Astrocyte (in vitro differentiated cells and primary cell): ENCODE measurements at regions not wholly inside any gene's neighbourhood (a gene's known extent, or its start where the extent isn't known, plus 50 kb on each side); places are given as distances from the start of the nearest gene placed in this dataset.

Source experiments
- DNase-seq: peaks from one replicate; pipeline ENCODE4 v3.0.0-alpha.2; 2010; ENCODE audit warnings: low read depth
- FAIRE-seq: peaks from 2 replicates; lab custom pipeline; 2011; peaks lifted over from hg19 to GRCh38; lab: Jason Lieb, UNC
- H2AFZ ChIP-seq: 2 replicates; pipeline ENCODE4 v1.6.0; 2012; ENCODE audit warnings: low read depth, low read length, inconsistent platforms
- H3K27ac ChIP-seq: 2 replicates; pipeline ENCODE4 v1.5.1; 2011; ENCODE audit warnings: low read depth, low read length, inconsistent platforms
- H3K27me3 ChIP-seq: 2 replicates; pipeline ENCODE4 v1.6.0; 2011; ENCODE audit warnings: low read length, inconsistent platforms; ENCODE audit not compliant: insufficient read depth
- H3K36me3 ChIP-seq: 2 replicates; pipeline ENCODE4 v1.5.1; 2011; ENCODE audit warnings: low read length, inconsistent platforms; ENCODE audit not compliant: insufficient read depth
- H3K4me1 ChIP-seq: 2 replicates; pipeline ENCODE4 v1.5.1; 2011; ENCODE audit warnings: low read length, inconsistent platforms; ENCODE audit not compliant: insufficient read depth
- H3K4me2 ChIP-seq: 2 replicates; pipeline ENCODE4 v1.6.0; 2012; ENCODE audit warnings: low read length, inconsistent platforms
- H3K4me3 ChIP-seq: 2 replicates; pipeline ENCODE4 v1.5.1; 2011; ENCODE audit warnings: low read depth, mild to moderate bottlenecking, low read length, inconsistent platforms; ENCODE audit not compliant: insufficient read depth
- H3K79me2 ChIP-seq: 2 replicates; pipeline ENCODE4 v1.6.0; 2012; ENCODE audit warnings: mild to moderate bottlenecking, low read length, inconsistent platforms; ENCODE audit not compliant: insufficient read depth
- H3K9ac ChIP-seq: 2 replicates; pipeline ENCODE4 v1.6.0; 2012; ENCODE audit warnings: mild to moderate bottlenecking, low read length, inconsistent platforms
- H3K9me3 ChIP-seq: 2 replicates; pipeline ENCODE4 v1.5.1; 2012; ENCODE audit warnings: low read depth, mild to moderate bottlenecking, low read length, inconsistent platforms; ENCODE audit not compliant: insufficient read depth
- H4K20me1 ChIP-seq: 2 replicates; pipeline ENCODE4 v1.6.0; 2012; ENCODE audit warnings: low read length, inconsistent platforms; ENCODE audit not compliant: insufficient read depth
- H3K27ac Mint-ChIP-seq: one replicate; pipeline ENCODE4 v1.8.0; 2021; ENCODE audit warnings: mild to moderate bottlenecking, mixed read lengths; ENCODE audit not compliant: unreplicated experiment
- H3K27me3 Mint-ChIP-seq: one replicate; pipeline ENCODE4 v1.8.0; 2021; ENCODE audit warnings: low read depth, mixed read lengths; ENCODE audit not compliant: unreplicated experiment
- H3K36me3 Mint-ChIP-seq: one replicate; pipeline ENCODE4 v1.8.0; 2021; ENCODE audit warnings: low read depth, mixed read lengths; ENCODE audit not compliant: unreplicated experiment
- H3K4me1 Mint-ChIP-seq: one replicate; pipeline ENCODE4 v1.8.0; 2021; ENCODE audit warnings: low read depth, mixed read lengths; ENCODE audit not compliant: unreplicated experiment
- H3K4me3 Mint-ChIP-seq: one replicate; pipeline ENCODE4 v1.8.0; 2021; ENCODE audit warnings: mild to moderate bottlenecking, moderate library complexity, mixed read lengths; ENCODE audit not compliant: unreplicated experiment
- H3K9me3 Mint-ChIP-seq: one replicate; pipeline ENCODE4 v1.8.0; 2021; ENCODE audit warnings: mild to moderate bottlenecking, mixed read lengths; ENCODE audit not compliant: unreplicated experiment
- CTCF ChIP-seq: IDR thresholded peaks from 2 replicates; pipeline ENCODE4 v1.5.1; 2011; ENCODE audit warnings: low read depth, mild to moderate bottlenecking, inconsistent platforms, low read length, moderate library complexity; ENCODE audit not compliant: insufficient read depth
- EZH2 ChIP-seq: IDR thresholded peaks from 2 replicates; pipeline ENCODE4 v1.6.1; 2012; ENCODE audit warnings: mild to moderate bottlenecking, low read length, inconsistent platforms; ENCODE audit not compliant: insufficient read depth

GRCh38 chr2:188122985-188123384, 168.7 kb upstream of the GULP1 start:
- Histone ChIP-seq H4K20me1 (no peaks in the 10 kb centered on the region), H3K36me3 (no peaks in the 10 kb centered on the region), H3K9ac (no peak overlapping the region), H2AFZ (no peak overlapping the region), H3K79me2 (no peaks in the 10 kb centered on the region), H3K4me2 (no peak overlapping the region), H3K4me3 (no peak overlapping the region), H3K27me3 (no peaks in the 10 kb centered on the region), H3K27ac (no peak overlapping the region), H3K4me1 (no peaks in the 10 kb centered on the region), H3K9me3 (no peaks in the 10 kb centered on the region)
- TF ChIP-seq EZH2 (no peak), CTCF (no peak)
- Mint-ChIP-seq H3K4me3 (no peak overlapping the region), H3K36me3 (peaks cover 3% of the 10 kb centered on the region), H3K9me3 (no peaks in the 10 kb centered on the region), H3K4me1 (no peaks in the 10 kb centered on the region), H3K27ac (no peak overlapping the region), H3K27me3 (peaks cover 2% of the 10 kb centered on the region)
- no peak for FAIRE-seq
- DNase-seq = peak; percentile 10

- H3K27me3 Mint-ChIP-seq = no peaks in the 10 kb centered on the region
- no peak overlapping the region for H3K4me3 Mint-ChIP-seq
- Histone ChIP-seq H2AFZ (no peak overlapping the region), H3K27me3 (no peaks in the 10 kb centered on the region), H3K9me3 (no peaks in the 10 kb centered on the region), H4K20me1 (no peaks in the 10 kb centered on the region), H3K36me3 (no peaks in the 10 kb centered on the region), H3K27ac (no peak overlapping the region), H3K79me2 (no peaks in the 10 kb centered on the region), H3K4me2 (no peak overlapping the region), H3K9ac (no peak overlapping the region), H3K4me1 (no peaks in the 10 kb centered on the region), H3K4me3 (no peak overlapping the region)
- no peak overlapping the region for H3K27ac Mint-ChIP-seq
- TF ChIP-seq EZH2 (no peak), CTCF (no peak)
- no peak for DNase-seq
- H3K9me3 Mint-ChIP-seq = no peaks in the 10 kb centered on the region
- no peak for FAIRE-seq
- H3K36me3 Mint-ChIP-seq = no peaks in the 10 kb centered on the region
- peaks cover 2% of the 10 kb centered on the region for H3K4me1 Mint-ChIP-seq
Measured at GRCh38 chr2:188129677-188130076, 162.0 kb upstream of the GULP1 start.

GRCh38 chr2:188130317-188130716, 161.4 kb upstream of the GULP1 start:
- Histone ChIP-seq H3K27ac (no peak overlapping the region), H3K9me3 (no peaks in the 10 kb centered on the region), H3K4me1 (no peaks in the 10 kb centered on the region), H3K9ac (no peak overlapping the region), H3K4me3 (no peak overlapping the region), H3K79me2 (no peaks in the 10 kb centered on the region), H3K27me3 (no peaks in the 10 kb centered on the region), H3K36me3 (no peaks in the 10 kb centered on the region), H3K4me2 (no peak overlapping the region), H2AFZ (no peak overlapping the region), H4K20me1 (no peaks in the 10 kb centered on the region)
- FAIRE-seq (no peak), DNase-seq (no peak)
- peaks cover 2% of the 10 kb centered on the region for H3K4me1 Mint-ChIP-seq
- H3K4me3 Mint-ChIP-seq = no peak overlapping the region
- TF ChIP-seq EZH2 (no peak), CTCF (no peak)
- H3K27me3 Mint-ChIP-seq = no peaks in the 10 kb centered on the region
- H3K27ac Mint-ChIP-seq = no peak overlapping the region
- H3K9me3 Mint-ChIP-seq = no peaks in the 10 kb centered on the region
- H3K36me3 Mint-ChIP-seq = no peaks in the 10 kb centered on the region
